ENCODE measurements at regions not wholly inside any gene's neighbourhood (a gene's known extent, or its start where the extent isn't known, plus 50 kb on each side); places are given as distances from the start of the nearest gene placed in this dataset.

GRCh38 chr15:88323976-88324740, 67.6 kb upstream of the NTRK3 start:
- no peak for DNase-seq (ENCODE audit: low spot score)
- intact Hi-C loops (cut with DNase I): no loop called here

GRCh38 chr15:88323468-88323867, 66.9 kb upstream of the NTRK3 start:
- intact Hi-C loops (cut with DNase I): no loop called here
- no peak for DNase-seq (ENCODE audit: low spot score)

GRCh38 chr15:88322461-88322860, 65.9 kb upstream of the NTRK3 start:
- DNase-seq (ENCODE audit: low spot score): no peak
- intact Hi-C loops (cut with DNase I): no loop called here

- DNase-seq (ENCODE audit: low spot score): no peak
- intact Hi-C loops (cut with DNase I): no loop called here
Observed at GRCh38 chr15:88321271-88321670, 64.7 kb upstream of the NTRK3 start.

GRCh38 chr15:88316586-88316985, 60.0 kb upstream of the NTRK3 start:
- no peak for DNase-seq (ENCODE audit: low spot score)
- intact Hi-C loops (cut with DNase I): no loop called here

- intact Hi-C loops (cut with DNase I): no loop called here
- DNase-seq (ENCODE audit: low spot score): no peak
Observed at GRCh38 chr15:88315221-88315878, 58.8 kb upstream of the NTRK3 start.

- DNase-seq (ENCODE audit: low spot score): no peak
- intact Hi-C loops (cut with DNase I): no loop called here
Observed at GRCh38 chr15:88312941-88313579, 56.5 kb upstream of the NTRK3 start.

- no peak for DNase-seq (ENCODE audit: low spot score)
- intact Hi-C loops (cut with DNase I): loop anchor here in 1 of 2 donors (10.0 kb wide), 1 partner anchor 55 kb away; no protein-coding TSS in a partner anchor
Observed at GRCh38 chr15:88309363-88309762, 52.8 kb upstream of the NTRK3 start.

- intact Hi-C loops (cut with DNase I): loop anchor here in 1 of 2 donors (10.0 kb wide), 1 partner anchor 57 kb away; no protein-coding TSS in a partner anchor
- DNase-seq (ENCODE audit: low spot score): no peak
Observed at GRCh38 chr15:88307344-88307743, 50.8 kb upstream of the NTRK3 start.

Measured in posterior vena cava (tissue), 2 donors.